ENCODE measurements at regions not wholly inside any gene's neighbourhood (a gene's known extent, or its start where the extent isn't known, plus 50 kb on each side); places are given as distances from the start of the nearest gene placed in this dataset.

- no peak for TF ChIP-seq POLR2AphosphoS5 (IDR thresholded peaks at IDR 0.05; ENCODE audit: low read depth, low read length)
- no peak for TF ChIP-seq CTBP2 (IDR thresholded peaks at IDR 0.05; ENCODE audit: borderline replicate concordance, insufficient read depth, insufficient read length, low read length)
- no peak for TF ChIP-seq SUZ12 (IDR thresholded peaks at IDR 0.05; ENCODE audit: low read length)
- no peak for TF ChIP-seq CHD7 (IDR thresholded peaks at IDR 0.05; ENCODE audit: insufficient replicate concordance, low read length)
Measured at GRCh38 chr4:31755751-31756150, 1035.6 kb downstream of the PCDH7 start (continued).
